Endothelial cell of hepatic sinusoid (primary cell): ENCODE measurements at regions not wholly inside any gene's neighbourhood (a gene's known extent, or its start where the extent isn't known, plus 50 kb on each side); places are given as distances from the start of the nearest gene placed in this dataset.
"Not testable (repeated sequence)": the region's sequence is repeated elsewhere in the genome, so short reads cannot be mapped to it uniquely, and the experiment has no call there.

Experiments
- in situ Hi-C: cut with HindIII; loops from 2 replicates; pipeline ENCODE4 v1.10.0; 2017; ENCODE audit warnings: low sequenced_read_pairs

DNA sequence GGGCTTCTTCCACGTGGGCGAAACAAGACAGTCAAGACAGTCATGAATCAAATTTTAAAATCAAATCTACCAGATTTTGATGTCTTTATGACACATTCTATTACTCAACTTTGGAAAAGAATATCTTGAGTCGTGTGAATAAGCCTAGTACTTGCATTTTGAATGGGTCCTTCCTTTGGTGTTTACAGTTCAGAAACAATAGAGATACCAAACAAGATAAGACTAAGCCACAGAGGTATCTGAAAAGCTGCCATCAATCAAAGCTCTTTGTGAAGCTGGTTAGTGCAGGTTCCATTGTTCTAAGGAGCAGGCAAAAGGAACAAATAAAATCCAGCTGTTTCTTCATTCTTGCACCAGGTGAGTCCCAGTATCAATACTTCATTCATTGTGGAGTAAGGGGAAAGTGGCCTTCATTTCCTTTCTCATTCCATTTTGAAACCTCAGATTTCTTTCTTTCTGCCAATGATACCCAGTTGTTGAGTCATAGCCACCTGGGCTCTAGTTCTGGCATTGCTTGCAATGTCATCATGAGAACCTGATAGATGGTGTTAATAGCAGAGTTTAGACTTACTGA, 151.7 kb upstream of the L3MBTL4 start:
- in situ Hi-C loops: no loop called here

DNA sequence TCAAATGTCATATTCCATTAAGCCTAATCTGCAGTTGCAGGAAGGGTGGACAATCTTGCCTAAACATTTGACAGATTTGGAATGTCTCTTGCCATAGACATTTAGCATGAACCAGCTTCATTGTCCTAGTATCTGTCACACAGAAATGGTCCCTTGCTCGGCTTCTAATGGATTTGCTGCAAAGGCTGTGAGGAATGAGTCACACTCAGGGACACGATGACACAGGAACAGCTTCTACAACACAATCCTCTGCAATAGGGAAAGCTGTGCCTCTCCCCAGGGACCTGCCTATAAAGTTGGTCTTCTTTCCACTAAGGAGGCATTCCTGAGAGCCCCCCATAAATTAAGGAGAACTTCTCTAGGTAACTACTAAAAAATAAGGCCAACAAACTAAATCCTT, 155.1 kb upstream of the L3MBTL4 start:
- in situ Hi-C loops: no loop called here

DNA sequence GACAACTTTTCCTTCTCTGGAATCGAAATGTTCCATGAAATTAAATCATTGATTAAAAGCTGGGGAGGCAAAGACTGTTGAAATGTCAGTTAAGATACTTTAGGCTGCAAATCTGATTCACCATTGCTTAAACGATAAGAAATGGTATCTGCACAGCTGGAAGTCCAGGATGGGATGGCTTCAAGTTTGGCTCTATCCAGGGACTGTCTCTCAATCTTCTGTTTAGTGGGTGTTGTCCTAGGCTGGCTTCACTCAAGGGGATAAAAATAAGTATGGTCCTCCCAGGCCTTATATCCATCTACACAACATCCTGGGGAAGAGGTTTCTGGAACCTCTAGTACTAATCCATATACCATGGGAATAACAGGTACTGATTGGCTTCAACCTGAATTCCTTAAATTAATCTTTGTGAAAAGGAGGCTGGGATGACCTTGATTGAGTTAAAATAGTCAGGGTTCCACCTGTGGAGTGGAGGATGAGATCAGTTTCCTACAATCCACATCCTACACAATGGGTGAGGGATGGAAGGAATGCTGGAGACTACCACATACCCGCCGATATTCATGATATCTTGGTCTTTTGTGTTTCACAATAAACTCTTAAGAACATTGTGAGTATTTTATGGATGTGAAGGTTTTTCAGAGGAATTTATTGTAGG, 156.0 kb upstream of the L3MBTL4 start:
- in situ Hi-C loops: no loop called here

DNA sequence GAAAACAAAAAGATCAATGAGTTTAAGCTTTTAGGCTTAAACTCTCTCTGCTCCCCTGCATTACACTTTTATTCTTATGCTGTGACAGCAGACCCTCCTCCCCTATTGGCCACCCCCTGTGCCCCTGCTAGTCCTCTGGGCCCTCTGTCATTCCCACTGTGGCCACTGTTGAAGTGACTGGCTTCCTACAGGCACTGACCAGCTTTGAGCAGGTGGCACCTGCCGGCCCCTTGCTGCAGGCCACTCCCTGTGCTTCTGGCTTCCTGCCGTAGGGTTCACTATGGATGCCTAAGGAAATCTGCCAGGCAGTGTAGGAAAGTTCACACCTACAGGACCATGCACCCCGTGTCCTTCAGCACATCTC, 156.5 kb upstream of the L3MBTL4 start:
- in situ Hi-C loops: no loop called here

DNA sequence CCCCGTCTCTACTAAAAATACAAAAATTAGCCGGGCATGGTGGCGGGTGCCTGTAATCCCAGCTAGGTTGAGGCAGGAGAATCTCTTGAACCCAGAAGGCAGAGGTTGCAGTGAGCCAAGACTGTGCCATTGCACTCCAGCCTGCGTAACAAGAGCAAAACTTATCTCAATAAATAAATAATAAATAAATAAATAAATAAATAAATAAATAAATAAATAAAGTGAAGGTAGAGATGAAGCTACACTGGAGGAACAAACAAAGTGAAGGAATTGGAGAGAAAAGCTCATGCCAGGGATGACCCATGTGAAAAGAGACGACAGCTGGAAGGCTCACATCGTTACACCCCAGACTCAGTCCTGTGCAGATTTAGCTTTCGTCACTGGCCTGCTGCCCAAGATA, 157.3 kb upstream of the ARHGAP28 start:
- in situ Hi-C loops: not testable (repeated sequence)

DNA sequence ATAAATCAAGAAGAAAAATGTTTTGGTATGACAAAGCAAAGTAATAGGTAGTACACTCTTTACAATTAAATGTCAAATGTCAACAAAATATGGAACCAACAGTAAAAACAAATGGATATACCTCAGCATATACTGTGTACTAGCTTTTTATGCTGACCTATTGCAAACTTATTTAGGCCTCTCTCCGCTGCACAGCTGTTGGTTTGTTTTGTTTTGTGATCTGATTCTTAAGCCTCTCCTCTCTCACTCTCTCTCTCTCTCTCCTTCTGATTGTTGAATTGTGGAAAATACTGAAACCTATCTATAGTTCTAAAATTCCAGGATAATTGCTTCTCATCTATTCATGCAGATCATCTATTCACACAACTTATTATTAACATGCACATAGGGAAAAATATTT, 154.9 kb upstream of the ARHGAP28 start:
- in situ Hi-C loops: no loop called here

DNA sequence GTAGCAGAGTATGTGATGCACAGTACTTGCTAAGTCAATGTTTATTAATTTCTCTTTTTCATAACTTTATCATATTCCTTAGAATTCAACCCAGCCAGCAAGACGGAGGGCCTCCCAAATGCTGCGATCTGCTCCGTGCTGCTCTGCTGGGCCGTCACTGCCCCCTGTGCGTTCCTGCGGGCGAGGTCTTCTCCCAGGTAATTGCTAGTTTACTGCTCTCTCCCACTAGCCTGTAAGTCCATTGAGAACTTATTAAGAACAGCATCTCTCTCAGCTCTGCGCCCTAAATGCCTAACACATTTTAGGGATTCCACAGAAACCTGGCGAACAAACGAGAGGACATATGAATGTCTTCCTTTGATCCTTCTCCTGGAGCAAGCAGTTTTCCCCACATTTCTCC, 153.6 kb upstream of the ARHGAP28 start:
- in situ Hi-C loops: no loop called here

DNA sequence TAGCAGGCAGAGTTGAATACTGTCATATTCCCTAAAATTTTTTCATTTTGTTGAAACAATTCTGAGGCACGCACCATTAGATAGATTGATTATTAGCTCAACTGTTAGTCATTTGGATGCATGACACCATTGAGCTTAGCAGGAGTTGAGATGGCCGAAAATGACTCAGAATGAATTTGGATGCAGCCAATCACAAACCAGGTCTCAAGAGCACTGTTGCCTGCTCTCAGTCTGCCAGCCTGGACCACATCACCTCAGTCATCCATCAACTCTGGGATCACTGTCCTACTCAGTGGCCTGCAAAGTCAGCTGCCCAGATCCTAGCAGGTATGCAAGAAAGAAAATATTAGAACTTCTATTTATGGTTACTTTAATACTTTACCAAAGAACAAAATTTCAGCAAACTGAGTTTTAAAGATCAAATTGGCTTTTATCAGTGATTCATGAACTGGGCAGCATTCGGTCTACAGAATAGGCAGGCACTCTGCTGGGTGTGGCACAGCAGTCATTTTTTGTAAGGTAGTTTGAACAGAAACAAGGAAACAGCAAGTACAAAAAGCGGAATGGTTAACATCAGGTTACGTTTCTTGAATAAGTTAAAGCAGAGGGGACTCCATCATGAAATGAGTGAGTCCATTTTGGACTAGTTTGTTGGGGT, 152.7 kb upstream of the ARHGAP28 start:
- in situ Hi-C loops: no loop called here

DNA sequence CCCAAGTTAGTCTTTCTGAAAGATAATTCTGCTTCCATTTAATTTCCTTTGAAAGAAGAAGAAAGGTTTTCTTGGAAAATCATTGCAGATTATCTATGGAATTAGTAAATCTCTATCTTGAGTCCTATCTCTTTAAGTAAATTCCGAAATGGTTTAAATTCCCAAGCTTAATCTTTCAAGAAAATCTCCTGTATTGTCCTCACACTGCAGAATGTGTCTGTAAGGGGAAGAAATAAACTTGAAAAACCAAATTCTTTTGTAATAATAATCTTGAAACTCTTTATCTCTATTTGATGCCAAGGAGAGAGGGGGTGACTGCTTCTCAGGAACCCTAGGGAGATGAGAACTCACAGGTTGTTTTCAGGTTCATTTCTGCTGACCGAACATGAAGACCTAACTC, 150.8 kb upstream of the ARHGAP28 start:
- in situ Hi-C loops: no loop called here

DNA sequence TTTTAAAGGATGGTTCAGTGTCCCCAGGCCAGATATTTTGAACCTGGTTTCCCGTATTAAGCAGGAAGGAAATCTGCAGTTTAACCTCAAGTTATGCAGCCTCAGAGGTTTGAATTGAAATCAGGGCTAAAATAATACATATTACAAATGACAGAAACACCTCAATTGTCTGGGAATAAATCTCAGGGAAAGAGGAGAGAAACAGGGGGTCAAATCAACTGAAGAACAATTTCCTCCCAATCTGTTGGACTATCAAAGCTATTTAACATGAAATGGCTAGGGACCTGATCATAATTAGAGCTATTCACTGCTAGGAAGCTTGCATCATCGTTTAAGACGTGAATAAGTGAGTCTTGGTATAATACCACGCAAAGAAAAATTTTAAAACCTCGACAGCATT, 150.0 kb upstream of the ARHGAP28 start:
- in situ Hi-C loops: no loop called here

DNA sequence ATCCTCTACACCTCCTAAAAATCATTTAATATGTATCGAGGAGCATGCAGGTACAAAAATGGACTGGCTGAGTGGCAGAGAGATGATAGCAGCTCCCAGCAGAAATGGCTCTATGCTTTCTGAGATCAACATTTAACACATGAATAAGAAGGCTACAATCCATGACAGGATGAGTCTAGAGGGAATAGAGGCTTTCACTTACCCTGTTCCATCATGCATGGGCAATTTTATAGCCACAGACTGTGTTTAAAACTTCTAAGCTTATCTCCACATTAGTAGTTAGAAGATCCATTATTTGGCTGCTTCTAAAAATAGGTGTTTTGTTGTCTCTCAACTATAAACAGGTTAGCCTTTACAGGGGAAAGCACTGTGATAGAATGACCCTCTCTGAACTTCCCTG, 149.1 kb upstream of the ARHGAP28 start:
- in situ Hi-C loops: no loop called here

DNA sequence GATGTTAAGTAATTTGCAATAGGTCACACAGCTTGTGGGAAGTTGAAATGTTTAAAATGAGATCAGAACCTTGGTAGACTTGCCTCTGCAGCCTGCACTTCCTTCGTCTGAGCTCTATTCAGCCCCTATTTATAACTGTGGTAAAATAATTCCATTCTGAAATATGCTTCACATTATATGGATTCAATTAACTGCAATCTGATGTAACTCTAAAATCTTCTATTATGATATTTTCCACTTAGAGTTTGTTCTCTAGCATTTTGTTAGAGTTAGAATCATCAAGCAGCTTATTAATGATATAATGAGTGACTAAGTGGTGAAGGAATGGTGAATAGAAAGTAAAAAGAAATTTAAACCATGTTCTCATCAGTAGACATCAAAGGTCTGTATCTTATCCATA, 139.6 kb upstream of the ARHGAP28 start:
- in situ Hi-C loops: no loop called here

DNA sequence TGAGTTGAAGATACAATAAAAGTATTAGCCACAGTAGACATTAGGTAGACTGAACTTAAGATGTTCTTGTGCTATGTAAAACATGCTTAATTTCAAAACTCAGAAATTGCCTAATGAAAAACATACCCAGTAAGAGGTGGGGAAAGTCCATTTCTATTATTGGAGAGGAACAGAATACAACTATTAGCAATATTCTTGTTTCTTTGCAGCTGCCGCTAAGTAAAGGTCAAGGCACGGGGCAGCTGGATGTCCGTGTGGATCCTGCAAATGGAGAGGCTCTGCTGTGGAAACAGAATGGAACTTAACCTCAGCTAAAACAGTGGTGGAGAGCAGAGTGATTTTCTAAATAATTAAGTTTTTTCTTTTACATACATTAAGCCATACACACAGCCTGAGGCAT, 139.2 kb upstream of the ARHGAP28 start:
- in situ Hi-C loops: no loop called here

DNA sequence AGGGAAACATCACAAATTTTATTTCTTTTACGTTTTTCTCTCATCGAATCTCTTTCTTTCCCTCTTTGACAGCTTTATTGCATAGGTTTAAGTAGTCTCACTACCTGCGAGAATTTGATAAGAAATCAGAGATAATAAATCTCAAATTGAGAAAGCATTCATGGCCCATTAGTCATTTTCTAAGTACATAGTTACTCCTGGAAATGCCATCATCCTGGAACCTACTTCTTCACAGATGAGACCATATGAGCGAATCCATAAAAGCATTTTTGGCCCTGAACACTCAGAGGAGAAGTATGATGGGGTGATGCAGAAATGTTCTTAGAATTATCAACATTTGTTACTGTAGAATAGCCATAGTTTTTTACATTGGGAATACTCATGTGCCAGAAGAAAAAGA, 138.0 kb upstream of the ARHGAP28 start:
- in situ Hi-C loops: no loop called here

DNA sequence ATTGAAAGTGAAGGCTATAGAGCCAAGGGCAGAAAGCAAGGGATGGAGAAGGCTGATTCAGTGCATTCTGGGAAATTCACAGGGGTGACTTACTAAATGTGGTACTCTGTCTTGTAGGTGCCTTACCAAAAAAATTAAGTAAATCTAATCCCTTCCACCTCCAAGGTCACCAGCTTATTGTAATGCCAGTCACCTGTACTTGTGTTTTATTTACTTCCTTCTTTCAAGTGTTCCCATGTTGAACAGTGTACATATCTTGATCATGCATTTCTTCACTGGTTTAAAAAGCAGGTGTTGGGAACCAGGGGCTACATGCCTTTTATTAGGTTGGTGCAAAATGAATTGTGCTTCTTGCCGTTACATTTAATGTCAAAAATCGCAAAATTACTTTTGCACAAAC, 137.0 kb upstream of the ARHGAP28 start:
- in situ Hi-C loops: no loop called here

DNA sequence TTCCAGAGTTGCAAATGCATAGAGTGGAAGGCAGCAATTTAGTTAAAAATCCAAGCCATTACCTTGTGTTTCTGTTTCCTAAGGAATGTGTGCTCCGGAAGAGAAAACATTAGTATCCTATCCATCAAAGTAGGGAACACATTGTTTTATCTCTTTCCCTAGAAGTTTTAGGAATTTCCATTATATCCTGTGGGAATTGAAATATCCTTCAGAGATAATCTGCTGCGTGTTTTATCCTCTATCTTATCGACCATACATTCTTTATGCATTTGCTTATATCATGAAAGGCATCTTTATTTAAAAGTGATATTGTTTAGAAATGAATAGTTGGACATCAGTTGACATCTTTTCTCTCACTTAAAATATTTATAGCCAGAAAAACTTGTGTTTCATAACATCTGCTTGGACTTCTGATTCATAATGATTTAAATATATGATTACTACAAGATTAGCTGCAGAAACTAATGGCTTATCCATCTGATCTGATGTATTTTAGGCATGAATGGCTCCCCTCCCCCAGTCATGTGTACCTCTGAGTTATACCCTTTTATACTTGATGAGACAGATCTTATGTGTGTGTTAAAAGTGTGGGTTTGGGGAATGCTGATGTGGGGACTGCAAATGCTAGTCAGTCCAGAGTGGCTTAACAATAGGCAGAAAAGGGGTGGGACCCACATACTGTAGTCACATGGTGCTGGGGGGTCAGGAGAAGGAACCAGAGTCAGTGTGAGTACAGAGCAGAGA, 136.2 kb upstream of the ARHGAP28 start:
- in situ Hi-C loops: no loop called here

DNA sequence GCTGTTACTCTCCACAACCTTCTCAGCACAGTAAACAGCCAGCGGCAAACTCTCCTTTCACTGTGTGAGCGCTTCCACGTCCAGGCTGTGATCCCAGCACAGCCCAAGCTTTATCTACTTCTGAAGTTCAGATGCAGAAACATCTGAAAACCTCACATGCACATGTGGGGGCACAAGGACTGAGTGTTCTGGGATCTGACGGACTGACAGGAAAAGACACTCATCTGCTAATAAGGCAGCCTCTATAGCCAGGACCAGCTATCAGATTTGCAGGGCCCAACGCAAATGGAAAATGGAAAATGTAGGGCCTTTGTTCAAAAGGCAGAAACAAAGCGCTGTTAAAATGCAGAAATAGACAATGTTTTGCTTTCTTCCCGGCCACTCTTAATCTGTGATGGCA, 133.8 kb upstream of the ARHGAP28 start:
- in situ Hi-C loops: no loop called here

DNA sequence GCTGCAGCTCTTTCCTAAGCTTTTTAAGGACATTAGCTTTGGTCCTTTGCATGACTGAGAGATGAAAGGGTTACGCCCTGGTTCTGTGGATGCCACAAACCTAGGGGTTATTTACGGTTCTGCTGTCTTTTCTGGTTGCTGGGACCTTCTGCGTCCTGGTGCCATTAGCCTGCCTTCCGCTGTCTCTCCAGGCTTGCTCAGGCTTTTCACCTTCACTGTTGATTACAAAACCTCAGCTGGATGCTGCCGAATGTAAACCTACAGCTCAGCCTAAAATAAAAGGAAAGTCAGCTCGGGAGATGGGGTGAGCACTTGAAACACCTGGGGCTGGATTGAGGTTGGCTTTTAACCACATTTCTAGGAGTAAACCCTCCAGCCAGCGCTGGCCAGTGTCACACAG, 130.9 kb upstream of the ARHGAP28 start:
- in situ Hi-C loops: no loop called here

DNA sequence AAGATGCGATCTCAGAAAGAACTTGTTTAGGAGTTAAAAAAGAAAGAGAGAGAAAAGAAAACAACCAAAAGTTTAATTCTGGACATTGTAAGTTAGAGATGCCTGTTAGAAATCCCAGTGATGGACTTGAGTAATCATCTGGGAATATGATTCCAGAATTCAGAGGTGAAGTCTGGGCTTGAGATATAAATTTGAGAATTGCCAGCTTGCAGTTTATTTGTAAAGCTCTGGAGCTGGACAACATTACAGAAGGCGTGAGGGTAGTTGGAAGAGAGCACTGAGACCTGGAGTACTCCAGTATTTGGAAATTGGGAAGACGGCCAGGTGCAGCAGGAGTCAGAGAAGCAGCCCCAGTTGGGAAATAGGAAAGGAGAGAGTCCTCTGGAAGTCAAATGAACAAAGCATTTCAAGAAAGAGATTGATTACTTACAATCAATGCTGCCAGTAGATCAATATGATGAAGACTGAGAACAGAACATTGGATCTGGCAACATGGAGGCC, 128.8 kb upstream of the ARHGAP28 start:
- in situ Hi-C loops: no loop called here

DNA sequence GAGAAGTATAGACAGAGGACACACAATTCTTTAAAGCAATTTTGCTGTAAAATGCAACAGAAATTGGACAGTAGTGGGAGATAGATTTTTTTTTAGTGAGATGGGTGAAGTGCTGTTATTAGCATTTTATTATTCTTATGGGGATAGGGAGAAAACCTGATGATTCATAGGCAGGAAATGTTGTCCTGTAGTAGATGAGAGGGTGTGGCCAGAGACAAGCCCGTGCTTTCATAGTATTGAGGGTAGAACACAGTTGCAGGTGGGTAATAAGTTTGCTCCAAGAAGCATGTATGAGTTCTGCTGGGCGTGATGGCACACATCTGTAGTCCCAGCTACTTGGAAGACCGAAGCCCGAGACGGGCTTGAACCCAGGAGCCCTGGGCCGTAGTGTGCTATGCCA, 128.3 kb upstream of the ARHGAP28 start:
- in situ Hi-C loops: no loop called here

DNA sequence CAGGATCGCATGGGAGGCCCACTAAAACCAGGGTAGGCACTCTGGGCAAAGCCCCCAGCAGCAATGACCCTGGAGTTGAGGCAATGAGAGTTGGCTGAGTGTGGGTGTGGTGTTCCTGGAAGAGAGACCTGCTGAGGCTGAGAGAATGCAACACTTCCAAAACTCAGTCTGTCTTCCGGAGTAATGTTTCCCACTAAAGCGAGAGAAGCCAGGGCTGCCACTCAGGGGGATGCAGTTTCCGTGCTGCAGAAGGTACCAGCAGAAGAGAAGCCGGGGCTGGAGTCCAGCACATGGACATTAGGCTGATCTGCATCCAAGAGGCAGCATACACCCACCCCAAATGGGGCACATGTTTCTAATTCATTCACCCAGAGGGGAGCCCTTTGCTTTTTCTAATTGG, 127.2 kb upstream of the ARHGAP28 start:
- in situ Hi-C loops: no loop called here

DNA sequence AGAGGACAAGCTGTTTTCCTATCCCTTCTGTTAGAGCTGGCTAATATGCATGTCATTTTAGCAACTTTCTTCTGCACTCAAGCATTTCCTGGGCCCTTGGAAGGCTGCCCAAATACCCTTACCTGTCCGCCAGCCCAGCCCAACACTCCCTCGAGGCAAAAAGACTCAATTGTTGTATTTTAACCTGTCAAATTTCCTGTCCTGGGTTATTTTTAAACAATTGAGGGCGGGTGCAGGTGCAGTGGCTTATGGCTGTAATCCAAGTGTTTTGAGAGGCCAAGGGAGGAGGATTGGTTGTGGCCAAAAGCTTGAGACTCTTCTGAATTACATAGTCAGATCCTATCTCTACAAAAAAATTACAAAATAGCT, 125.0 kb upstream of the ARHGAP28 start:
- in situ Hi-C loops: no loop called here
